GM19025 (cell line): ENCODE measurements at regions not wholly inside any gene's neighbourhood (a gene's known extent, or its start where the extent isn't known, plus 50 kb on each side); places are given as distances from the start of the nearest gene placed in this dataset.

Experiments
- ATAC-seq: cut with Tn5 transposase; IDR thresholded peaks from one replicate; pipeline ENCODE4 v1.9.1; 2021; ENCODE audit warnings: mild to moderate bottlenecking, low read depth, moderate library complexity; ENCODE audit not compliant: unreplicated experiment

GRCh38 chr4:184575306-184575705, 73.9 kb downstream of the CASP3 start:
- ATAC-seq, result no peak

DNA sequence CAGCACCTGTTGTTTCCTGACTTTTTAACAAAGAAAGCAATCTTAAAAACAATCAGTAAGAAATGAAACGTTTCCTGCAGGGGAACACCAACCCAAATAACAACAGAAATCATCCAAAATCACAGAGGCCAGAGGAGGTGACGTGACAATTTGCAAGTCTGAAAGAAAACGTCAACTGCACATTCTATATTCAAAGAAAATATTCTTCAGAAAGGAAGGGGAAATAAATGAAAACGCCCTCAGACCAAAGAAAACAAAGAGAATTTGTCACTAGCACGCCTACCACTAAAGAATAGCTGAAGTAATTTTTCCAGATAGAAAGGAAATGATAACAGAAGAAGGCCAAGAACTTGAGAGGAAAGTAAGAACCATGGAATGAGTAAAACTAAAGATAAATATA, 74.4 kb downstream of the CASP3 start:
- no peak for ATAC-seq

DNA sequence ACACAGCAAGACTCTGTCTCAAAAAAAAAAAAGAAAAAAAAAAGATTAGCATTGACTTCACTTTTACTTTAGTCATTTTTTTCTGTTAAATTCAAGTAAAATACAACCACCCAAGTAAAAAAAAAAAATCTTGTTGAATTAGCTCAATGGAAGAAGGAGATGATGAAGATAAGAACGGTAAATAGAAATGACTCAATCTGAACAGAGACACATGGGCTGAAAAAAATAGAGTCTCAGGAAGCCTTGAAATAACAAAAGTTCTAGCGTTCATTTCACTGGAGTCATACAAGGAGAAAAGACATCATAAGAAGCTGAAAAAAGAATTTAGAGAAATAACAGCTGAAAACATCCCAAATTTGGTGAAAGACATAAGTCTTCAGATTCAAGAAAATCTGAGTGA, 75.5 kb downstream of the CASP3 start:
- ATAC-seq, result no peak

DNA sequence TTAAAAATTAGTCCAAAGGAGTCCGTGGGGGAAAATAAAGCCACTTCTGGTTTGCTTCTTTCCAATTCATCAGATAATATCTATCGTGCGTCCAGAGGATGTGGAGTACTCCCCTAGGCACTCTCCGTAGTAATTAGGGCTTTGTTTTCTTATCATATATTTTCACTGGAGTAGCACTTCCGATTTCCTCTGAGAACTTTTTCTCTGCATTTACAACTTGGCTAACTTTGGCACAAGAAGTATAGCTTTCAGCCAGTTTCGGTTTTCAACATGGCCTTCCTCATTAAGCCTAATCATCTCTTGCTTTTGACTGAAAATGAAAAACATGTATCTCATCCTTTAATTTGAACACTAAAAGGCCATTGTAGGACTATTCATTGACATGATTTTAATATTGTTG, 80.5 kb downstream of the CASP3 start:
- ATAC-seq, result no peak

DNA sequence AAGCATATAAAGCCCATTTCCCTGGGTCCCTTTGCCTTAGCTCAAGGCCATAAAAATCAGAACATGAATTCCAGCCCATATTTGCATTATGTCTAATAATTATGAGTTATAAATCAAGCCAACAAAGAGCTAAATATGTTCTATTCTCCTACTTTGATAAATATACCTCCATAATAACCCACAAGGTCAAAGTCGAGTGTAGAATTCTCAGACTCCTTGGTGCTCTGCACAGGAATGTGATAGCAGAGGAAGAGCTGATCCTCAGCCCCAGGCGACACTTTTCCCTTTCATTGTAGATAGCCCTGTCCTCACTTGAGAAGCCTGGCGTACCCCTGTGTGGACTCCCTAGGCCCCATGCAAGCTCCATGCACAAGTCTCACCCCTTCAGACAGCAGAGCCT, 85.6 kb downstream of the CASP3 start:
- ATAC-seq, result no peak

GRCh38 chr4:184558996-184559395, 84.6 kb upstream of the IRF2 start:
- ATAC-seq, result no peak

GRCh38 chr4:184553891-184554290, 79.5 kb upstream of the IRF2 start:
- ATAC-seq, result no peak

GRCh38 chr4:184550476-184550875, 76.1 kb upstream of the IRF2 start:
- ATAC-seq, result no peak

- ATAC-seq, result no peak
Measured at GRCh38 chr4:184548648-184549341, 74.4 kb upstream of the IRF2 start.

- ATAC-seq, result no peak
Measured at GRCh38 chr4:184548316-184548647, 73.9 kb upstream of the IRF2 start.

DNA sequence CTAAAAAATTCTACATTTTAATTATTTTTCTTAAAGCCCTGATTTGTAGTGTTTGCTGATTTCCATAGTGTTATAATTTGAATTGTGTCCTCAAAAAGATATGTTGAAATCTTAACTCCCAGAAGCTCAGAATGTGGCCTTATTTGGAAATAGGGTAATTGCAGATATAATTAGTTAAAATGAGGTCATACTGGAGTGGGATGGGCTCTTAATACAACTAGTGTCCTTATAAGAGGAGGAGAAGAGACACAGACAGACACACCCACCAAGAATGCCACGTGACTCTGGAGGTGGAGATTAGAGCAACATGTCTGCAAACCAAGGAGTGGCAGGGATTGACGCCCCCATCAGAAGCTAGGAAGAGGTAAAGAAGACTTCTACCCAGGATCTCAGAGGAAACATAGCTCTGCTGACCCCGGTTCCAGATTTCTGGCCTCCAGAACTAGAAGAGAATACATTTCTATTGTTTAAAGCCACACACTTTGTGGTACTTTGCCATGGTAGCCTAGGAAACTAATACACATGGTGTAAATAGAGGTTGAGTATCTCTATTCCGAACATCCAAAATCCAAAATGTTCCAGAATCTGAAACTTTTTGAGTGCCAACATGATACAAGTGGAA, 70.5 kb upstream of the IRF2 start:
- no peak for ATAC-seq

DNA sequence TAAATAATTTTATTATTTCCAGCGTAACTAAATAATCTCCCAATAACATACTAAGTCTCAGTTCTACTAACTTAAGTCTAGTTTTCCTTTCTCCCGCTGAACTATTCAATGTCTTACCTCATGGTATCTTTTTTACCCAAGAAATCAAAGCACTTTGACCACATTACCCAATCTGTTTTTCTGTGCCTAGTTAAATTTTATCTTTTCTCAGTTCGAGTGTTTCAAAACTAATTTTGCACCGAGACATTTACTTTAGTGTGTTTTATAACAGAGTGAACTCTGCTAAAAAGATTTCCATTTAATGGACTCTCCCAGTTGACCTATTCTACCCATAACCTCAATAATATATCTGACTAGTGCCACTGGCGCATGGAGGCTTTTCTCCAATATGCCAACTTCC, 67.6 kb upstream of the IRF2 start:
- no peak for ATAC-seq

DNA sequence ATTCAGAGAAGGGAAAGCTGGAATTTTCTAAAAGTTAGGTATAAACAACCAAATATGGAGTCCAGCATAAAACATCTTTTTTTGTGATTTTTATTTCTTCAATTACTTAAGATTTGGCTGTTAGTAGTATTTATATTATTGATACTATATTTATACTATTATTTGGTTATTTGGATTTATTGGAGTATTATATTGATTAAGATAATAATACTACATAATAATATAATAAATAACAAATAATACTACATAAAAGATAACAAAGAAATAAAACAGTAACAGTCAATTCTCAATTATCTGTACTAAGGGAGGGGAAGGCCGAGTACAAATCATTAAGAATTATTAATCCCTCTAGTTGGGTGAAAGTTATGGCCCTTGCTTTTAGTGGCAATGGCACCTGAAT, 66.0 kb upstream of the IRF2 start:
- ATAC-seq, result no peak

- ATAC-seq, result peak; percentile 40
Measured at GRCh38 chr4:184538023-184538599, 63.8 kb upstream of the IRF2 start.

- ATAC-seq, result peak; percentile 41
Measured at GRCh38 chr4:184537269-184538022, 63.1 kb upstream of the IRF2 start.

GRCh38 chr4:184536881-184537248, 62.5 kb upstream of the IRF2 start:
- no peak for ATAC-seq

GRCh38 chr4:184536065-184536880, 61.9 kb upstream of the IRF2 start:
- no peak for ATAC-seq

GRCh38 chr4:184534511-184535391, 60.4 kb upstream of the IRF2 start:
- ATAC-seq, result no peak

- ATAC-seq, result no peak
Measured at GRCh38 chr4:184533908-184534307, 59.6 kb upstream of the IRF2 start.

DNA sequence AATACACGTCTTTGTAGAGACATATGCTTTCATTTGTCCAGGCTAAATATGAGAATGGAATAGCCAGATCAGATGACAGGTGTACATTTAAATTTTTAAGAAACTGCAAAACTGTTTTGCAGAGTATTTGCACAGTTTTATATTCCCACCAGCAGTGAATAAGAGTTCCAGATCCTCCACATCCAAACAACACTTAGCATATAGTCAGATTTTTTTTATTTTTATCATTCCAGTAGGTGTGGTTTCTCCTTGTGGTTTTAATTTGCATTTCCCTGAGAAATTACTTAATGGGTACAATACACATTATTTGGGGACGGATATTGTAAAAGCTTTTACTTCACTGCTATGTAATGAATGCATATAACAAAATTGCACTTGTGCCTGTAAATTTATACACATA, 56.7 kb upstream of the IRF2 start:
- ATAC-seq, result no peak
